Stimulated activated CD4-positive, alpha-beta T cell treated with anti-CD3 and anti-CD28 coated beads, Interleukin-4, amount 100 ng/mL, for 4 hours (primary cell): ENCODE measurements at regions not wholly inside any gene's neighbourhood (a gene's known extent, or its start where the extent isn't known, plus 50 kb on each side); places are given as distances from the start of the nearest gene placed in this dataset.

Experiments used
- DNase-seq, 2 experiments: peaks; one replicate each; pipeline ENCODE4 v3.0.0-alpha.2; 2020

DNA sequence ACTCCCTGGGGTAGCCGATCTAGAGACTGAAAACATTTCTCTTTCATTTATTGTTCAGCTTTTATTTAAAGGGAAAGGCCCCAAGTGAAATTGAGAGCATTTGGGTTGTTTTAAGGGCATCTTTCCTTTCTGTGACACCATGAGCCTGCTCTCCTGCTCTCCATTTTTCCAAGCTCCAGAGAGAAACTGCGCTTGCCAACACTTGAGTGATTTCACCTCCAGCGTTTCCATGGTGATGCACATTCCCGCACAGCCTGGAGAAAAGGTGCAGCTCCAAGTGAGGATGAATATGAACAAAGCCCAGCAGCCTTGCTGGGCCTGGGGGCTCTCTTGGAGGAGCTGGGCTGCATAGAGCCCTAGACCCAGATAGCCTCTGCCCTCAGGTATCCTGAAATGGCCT is 159.2 kb upstream of the PPP2R3A start:
- DNase-seq = no peak

DNA sequence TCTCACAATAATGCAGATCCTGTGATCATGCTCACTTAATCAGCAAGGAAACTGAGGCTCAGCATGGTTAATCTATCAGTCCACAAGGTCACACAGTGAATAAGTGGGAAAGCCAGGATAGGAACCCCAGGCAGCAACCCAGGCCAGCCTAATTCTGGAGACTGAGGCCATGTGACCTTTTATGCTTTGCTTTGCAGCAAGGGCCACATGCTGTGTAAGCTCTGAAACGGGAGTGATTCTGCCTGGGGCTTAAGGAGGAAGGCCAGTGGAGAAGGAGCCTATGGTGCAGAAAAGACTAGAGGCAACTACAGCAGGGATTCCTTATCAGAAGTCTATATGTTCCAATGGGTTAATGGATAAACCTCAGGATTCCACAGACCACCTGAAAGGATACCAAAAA is 157.6 kb upstream of the PPP2R3A start:
- no peak for DNase-seq

DNA sequence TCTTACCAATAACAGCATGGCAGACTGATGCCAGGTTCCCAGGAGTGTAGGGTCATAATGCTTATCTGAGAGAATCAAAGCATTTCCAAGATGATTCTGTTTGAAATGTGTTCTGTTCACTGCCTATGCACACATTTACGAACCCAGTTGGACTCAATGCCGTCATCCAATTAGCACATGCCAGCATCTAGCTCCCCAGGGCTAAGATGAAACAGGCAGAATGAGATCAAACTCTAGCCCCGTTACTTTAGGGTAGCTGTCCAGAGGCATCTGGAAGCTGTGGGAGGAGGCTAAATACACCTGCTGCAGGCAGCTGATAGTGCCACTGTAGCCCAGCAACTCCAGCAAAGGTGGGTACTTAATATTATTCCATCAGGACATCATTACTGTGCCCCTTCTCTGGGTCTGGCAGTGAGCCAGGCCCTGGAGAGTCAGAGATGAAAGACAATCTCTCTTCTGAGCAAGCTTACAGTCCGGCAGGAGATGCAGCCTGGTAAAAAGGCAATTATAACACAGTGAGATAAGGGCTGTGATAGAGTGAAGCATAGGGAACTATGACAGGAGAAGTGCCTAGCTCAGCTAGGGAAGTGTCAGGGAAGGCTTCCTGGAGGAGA is 156.4 kb upstream of the PPP2R3A start:
- no peak for DNase-seq

DNA sequence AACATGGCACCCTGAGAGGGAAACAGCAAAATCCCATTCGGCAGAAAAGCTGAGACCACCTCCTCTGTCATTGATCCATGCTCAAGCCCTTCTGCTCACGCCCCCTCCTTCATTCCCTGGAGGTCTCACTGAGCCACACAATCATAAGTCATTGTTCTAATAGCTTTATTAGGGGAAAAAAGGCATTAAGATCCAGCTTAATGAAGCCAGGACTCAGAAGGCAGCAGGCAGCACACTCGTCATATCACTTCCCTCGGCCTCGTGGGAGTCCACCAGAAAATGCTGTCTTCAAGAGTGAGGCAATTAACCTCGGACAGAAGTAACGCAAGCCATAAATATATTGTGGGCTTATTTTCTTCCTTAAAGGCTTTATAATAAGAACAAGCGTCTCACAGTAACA is 153.9 kb upstream of the PPP2R3A start:
- no peak for DNase-seq

DNA sequence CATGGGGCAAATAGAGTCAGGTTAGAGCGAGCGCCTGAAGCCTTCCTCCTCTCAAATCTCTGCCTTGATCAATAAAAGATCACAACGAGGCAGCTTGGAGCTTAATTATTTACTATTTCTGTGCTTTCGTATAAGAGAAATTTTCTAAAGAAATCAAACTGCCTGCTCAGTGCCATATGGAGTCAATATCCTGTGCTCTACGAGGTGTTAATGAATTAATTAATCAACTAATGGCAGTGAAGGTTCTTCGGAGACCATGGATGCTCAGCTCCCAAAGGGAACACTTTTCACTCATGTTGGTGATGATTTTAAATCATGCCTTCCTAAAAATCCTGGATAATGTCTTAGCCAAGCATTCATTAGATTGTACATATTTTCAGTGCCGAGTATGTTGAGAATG is 153.5 kb upstream of the PPP2R3A start:
- no peak for DNase-seq

DNA sequence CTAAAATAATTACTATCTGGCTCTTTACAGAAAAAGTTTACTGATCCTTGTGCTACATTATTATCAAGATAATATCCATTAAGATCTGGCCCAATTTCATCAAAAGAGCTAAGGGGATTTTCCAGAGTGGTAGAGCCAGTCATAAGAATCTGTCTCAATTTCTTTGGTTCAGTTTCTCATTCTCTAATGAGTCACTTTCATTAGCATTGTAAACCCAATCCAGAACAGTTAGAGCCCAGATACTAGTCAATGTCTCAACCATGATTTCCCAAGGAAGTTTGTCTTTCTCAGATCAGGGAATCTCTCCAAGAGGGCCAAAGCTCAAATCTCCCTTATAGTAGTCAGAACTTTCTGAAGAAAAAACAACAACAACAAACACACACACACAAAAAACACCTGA is 131.1 kb upstream of the PPP2R3A start:
- no peak for DNase-seq

DNA sequence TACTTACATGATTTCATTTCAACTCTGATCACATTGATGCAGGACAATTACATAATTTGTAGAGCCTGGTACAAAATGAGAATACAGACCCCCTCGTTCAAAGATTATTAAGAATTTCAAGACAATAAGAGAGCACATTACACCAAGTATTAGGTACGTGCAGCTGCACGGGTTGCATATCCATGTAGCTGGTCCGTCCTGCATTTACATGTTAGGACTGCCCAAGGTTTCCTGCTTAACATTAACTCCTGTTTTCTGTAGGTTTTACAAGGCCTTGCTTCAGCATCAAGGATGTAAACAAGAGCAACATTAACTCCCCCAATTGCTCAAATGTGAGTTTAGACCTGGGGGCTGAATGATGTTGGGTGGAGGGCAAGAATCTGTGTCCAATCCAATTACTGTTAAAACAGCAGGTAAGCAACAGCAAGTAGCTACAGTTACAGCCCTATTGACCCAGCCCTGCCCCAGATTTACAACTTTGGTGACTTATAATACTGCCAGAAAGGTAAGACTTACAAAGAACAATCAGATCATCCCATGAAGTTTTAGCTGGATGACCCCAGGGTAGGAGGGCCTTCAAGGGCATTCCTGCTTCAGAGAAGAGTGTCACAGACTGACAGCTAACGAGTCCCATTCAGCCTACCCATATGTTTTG is 127.4 kb upstream of the PPP2R3A start:
- DNase-seq = no peak

DNA sequence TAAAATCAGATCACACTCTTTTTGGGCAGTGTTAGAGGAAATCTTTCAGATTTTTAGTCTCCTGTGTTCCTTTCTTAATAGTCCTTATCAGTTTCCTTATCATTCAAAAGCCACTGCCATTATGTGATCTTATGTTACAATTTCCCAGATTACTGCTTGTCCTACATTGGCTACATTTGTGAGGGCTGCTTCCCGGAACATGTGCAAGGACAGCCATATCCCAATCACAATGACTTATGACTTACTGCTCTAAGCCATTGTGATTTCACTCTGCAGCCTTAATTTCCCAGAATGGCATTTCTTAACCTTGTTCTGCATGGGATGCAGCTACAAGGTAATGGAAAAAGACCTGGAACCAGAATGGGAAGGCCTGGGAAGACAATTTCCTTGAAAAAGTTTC is 125.1 kb upstream of the PPP2R3A start:
- no peak for DNase-seq

DNA sequence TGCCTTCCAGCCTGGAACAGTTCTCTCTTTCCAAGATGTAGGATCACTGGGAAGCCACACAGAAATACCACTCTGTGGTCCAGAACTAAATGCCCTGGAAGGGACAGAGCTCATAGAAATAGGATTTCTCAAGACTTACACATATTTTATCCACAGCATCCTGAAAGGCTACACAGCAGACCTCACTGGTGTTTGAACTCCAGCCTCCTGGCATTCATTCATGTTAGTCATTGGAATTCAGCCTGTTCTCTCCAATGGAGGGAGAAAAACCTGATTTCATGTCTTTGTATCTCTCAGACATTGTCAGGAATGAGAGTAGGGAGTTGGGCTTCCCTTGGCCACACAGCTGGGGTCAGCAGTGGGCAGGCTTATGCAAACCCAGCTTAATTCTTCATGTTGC is 121.1 kb upstream of the PPP2R3A start:
- DNase-seq = no peak

DNA sequence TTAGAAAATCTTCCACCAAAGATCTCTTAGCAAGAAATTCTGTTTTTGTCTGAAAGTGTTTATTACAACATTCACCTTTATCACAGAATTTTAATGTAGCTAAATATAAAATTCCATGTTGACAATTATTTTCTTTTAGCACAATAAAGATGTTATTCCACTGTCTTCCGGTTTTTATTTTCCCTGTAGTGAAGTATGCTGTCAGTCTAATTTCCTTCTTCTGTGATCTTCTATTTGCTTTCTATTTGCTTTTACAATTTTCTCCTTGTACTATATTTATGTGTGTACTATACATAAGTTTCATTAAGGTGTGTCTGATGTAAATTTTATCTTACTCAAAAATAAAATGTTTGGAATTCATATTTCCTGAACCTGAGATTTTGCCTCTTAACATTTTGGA is 117.5 kb upstream of the PPP2R3A start:
- no peak for DNase-seq

DNA sequence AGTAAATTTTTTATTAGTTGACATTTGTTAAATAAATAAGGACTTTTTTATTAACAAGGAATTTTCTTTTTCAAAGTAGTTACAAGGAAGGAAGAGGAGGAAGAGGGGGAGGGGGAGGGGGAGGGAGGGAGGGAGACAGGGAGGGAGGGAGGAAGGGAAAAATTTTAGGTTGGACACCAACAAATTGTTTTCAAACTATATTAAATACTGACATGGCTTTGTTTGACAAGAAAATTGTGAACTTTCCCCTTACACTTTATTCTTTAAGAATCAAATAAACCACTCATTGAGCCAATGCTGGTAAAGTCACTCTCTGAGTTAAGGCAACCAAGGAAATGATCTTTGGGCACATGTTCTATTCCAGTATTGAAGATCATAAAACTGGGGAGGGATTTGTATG is 115.7 kb upstream of the PPP2R3A start:
- no peak for DNase-seq

DNA sequence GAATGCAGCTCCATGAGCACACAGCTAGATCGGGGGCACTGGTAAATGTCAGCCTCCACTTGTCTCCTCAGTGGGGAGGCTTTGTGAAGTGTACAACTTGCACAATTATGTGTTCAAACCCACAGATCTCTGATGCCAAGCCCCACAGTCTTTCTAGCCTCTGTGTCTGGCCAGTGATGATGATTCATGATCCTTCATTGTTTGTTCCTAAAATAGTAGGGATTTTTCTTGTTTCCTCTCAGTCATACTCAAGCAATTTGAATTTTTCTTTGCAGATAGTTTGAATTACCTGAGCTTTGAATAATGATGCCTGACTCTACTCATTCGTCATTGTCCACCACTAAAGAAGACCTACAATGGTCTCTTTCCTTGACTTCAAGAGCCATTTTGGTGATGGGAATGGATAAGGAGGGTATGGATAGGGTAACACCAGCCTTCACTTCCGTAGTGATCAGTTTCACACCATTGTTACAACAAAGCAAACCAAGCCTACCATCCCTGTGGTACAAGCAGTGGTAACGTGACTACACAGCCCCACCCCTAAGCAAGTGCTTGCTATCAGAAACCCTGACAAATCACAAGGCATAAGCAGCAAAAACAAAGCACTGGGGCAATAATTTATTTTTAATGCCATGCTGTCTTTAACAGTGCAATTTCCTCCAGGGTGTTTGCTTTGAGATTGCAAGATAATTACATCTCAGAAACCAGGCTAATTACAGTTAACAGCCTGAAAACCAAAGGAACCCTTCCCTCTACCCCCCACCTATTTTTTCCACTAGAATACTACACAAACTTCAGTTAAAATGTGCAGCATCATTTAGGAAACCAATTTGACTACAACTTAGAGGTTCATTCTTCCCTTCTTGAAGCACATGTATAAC is 114.1 kb upstream of the PPP2R3A start:
- no peak for DNase-seq

DNA sequence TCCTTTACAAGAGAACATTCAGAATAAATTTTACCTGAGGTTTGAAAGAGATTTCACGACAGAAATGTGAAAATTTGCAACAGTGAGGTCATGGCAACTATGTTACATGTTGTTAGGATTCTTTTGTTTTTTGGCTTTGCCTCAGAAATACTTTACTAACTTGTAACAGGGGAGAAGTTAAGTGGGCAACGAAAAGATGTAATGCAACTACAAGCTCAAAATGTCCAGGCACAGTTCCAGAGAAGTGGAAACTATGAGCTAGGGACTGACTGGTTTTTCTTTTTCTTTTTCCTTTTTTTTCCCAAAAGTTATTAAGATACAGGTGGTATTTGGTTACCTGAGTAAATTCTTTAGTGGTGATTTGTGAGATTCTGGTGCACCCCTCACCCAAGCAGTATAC is 111.5 kb upstream of the PPP2R3A start:
- DNase-seq = no peak

DNA sequence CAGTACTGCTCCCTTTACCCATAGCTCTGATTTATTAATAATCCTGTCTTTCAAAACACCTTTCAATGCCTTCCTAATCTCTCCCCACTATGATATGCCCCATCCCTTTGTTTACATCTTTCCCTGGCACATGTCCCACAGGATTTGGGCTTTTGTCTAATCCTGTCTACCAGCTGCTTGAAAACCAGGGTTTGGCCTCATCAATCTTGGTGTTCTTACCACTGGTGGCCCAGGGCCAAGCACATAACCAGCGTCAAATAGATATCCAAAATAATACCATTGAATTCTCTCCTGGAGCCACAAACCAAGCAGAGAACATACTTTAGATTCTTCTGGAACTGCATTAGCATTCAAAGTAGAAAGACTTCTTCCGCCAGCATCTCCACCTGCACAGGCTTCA is 104.8 kb upstream of the PPP2R3A start:
- no peak for DNase-seq

DNA sequence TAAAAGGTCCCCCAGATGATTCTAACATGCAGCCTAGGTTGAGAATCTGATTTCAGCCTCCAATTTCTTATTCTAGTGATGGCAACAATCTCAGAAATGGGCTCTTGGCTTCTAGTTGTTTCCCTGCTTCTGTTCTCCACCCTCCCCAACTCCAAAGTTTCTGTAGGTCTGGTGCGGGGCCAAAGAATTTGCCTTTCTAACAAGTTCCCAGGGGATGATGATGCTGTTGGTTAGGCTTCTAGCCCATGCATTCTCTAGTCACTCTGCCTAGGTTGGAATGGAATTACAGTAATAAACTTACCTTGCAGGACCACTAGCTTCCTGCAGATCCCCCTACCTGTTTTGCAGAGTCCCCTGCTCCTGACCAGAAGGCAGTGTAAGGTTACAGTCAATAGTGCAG is 103.2 kb upstream of the PPP2R3A start:
- no peak for DNase-seq

DNA sequence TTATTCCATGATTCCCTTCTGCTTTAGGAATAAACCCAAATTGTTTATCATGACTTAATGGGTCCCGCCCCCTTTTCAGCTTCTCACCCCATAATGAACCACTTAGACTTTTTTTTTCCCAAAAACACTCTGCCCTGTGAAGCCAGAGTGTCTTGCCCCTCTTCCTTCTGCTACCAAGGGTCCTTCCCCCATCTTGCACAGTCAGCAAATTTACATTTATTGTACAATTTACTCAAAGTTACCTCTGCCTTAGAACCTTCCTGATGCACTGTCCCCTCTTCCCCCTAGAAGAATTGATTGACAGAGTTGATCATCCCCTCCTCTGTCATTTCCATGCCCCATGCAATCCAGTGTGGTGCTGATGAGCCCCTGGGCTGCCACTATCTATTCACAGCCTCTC is 101.5 kb upstream of the PPP2R3A start:
- no peak for DNase-seq

DNA sequence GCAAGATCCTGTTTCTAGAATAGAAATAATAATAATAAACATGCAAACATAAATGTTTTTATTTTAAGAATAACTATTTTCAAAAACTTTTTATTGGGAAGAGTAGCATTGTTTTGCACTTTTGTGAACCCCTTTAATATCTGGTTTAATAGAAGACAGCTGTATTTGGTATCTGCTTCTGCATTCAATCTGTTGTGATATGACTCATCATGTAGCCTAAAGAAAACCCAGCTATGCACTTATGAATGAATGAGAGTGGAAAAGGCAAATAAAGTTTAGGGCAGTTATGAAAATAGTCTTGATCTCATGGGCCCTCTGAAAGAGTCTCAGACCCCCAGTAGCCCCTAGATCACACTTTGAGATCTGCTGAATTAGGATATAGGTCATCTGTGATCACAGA is 100.4 kb upstream of the PPP2R3A start:
- DNase-seq = no peak

DNA sequence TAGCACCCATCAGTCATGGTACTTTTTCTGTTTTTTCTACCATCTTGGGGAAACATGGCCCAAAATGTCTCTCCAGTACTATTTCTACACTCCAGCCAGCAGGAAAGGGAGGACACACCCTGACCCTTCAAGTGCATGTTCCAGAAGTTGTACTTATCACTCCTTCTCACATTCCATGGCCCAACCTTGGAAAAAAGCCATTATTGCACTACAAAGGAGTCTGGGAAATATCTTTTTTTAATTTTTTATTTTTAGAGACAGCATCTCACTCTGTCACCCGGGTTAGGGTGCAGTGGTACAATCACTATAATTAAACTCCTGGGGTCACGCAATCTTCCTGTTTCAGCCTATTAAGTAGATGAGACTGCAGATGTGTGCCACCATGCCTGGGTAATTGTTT is 100.0 kb upstream of the PPP2R3A start:
- DNase-seq = no peak

DNA sequence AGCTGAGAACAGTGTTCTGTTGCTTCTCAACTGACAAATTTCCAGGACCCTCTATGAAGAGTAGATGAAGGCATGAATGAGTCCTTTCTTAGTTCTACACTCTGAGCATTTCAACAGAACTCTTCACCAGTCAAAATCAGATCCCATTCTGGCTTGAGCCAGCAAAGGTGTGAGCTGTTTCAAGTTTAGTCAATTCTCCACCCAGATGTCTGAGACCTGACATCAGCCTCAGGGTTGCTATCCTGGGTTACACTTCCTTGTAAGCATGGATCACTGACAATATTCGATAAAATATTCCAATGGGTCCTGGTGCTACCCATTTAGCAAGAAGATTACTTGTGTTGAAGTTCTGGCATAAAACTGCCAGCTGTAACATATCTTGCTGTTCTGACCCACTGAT is 97.6 kb upstream of the PPP2R3A start:
- DNase-seq = no peak

DNA sequence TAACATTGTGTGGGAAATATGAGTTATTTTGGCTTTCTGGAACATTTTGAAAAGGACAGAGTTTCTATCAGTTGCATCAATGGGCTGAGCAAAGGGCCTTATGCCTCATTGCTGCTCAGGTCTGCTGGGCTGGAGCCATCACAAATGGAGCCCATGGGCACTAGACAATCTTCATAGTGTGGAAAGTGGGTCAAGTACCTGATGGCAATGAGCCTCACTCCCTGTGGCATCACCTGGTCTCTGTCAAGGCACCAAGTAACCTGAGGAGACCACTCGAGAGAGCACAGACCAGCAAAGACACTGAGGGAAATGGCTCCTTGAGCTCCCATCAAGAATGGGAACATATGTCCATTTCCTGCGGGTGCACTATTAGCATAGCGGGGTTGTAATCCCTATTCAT is 96.7 kb upstream of the PPP2R3A start:
- DNase-seq = no peak

DNA sequence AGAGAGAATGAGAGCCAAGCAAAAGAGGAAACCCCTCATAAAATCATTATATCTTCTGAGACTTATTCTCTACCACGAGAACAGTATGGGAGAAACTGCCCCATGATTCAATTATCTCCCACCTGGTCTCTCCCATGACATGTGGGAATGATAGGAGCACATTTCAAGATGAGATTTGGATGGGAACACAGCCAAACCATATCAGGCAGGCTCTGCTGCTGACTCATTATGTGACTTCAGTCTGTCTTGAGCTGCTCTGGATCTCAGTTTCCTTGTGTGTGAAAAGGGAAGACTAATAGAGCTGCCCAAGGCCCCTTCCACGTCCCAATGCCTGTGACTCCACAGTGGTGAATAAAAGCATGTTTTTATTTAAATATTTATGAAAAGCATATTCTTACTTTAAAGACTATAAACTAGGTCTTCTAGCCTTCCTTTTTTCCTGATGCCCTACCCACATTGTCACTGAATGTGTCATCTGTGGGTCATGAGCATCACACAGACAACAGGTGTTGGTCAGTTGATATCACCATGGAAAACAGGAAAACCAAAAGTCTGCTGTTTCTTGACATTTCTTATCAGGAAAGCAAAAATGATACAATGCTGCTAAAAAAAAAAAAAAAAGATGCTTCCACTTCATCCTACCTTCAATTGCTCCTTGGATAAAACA is 96.0 kb upstream of the PPP2R3A start:
- DNase-seq = no peak

DNA sequence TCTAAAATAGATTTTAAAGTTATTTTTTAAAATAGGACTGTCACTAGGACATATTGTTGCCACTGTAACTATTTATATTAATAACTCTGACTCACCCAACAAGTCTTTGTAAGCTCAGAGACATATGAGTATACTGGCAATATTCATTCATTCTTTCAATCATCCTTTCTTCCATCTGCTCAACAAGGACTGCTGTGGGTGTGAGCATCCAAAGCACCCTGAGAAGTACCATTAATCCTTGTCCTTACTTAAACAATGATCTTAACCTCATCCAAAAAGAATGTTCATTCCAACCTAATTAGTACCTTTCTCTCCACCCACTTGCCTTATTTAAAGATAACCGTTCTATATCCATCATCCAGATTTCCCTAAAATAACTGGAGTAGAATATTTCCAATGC is 94.2 kb upstream of the PPP2R3A start:
- no peak for DNase-seq

DNA sequence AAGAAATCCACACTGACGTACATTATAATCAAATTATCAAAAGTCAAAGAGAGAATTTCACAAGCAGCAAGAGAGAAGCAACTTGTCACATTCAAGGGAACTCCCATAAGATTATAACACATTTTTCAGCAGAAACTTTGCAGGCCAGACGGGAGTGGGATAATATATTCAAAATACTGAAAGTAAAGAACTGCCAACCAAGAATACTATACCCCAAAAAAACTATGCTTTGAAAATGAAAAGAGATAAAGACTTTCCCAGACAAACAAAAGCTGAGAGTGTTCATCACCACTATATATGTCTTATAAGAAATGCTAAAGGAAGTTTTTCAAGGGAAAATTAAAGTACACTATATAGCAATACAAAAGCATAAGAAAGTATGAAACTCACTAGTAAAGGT is 91.5 kb upstream of the PPP2R3A start:
- DNase-seq = no peak

DNA sequence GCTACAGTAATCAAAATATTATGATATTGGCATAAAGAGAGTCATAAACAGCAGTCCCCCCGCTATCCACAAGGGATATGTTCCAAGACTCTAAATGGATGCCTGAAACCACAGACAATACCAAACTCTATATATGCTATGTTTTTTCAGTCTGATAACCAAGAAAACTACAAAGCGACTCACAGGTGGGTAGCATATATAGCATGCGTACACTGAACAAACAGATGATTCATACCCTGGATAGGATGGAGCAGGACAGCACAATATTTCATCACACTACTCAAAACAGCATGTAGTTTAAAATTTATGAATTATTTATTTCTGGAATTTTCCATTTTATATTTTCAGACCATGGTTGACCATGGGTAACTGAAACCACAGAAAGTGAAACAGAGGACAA is 87.0 kb upstream of the PPP2R3A start:
- no peak for DNase-seq
